Astrocyte (in vitro differentiated cells and primary cell): ENCODE measurements at regions not wholly inside any gene's neighbourhood (a gene's known extent, or its start where the extent isn't known, plus 50 kb on each side); places are given as distances from the start of the nearest gene placed in this dataset.

Source experiments
- DNase-seq: peaks from one replicate; pipeline ENCODE4 v3.0.0-alpha.2; 2010; ENCODE audit warnings: low read depth
- FAIRE-seq: peaks from 2 replicates; lab custom pipeline; 2011; peaks lifted over from hg19 to GRCh38; lab: Jason Lieb, UNC
- H2AFZ ChIP-seq: 2 replicates; pipeline ENCODE4 v1.6.0; 2012; ENCODE audit warnings: low read depth, low read length, inconsistent platforms
- H3K27ac ChIP-seq: 2 replicates; pipeline ENCODE4 v1.5.1; 2011; ENCODE audit warnings: low read depth, low read length, inconsistent platforms
- H3K27me3 ChIP-seq: 2 replicates; pipeline ENCODE4 v1.6.0; 2011; ENCODE audit warnings: low read length, inconsistent platforms; ENCODE audit not compliant: insufficient read depth
- H3K36me3 ChIP-seq: 2 replicates; pipeline ENCODE4 v1.5.1; 2011; ENCODE audit warnings: low read length, inconsistent platforms; ENCODE audit not compliant: insufficient read depth
- H3K4me1 ChIP-seq: 2 replicates; pipeline ENCODE4 v1.5.1; 2011; ENCODE audit warnings: low read length, inconsistent platforms; ENCODE audit not compliant: insufficient read depth
- H3K4me2 ChIP-seq: 2 replicates; pipeline ENCODE4 v1.6.0; 2012; ENCODE audit warnings: low read length, inconsistent platforms
- H3K4me3 ChIP-seq: 2 replicates; pipeline ENCODE4 v1.5.1; 2011; ENCODE audit warnings: low read depth, mild to moderate bottlenecking, low read length, inconsistent platforms; ENCODE audit not compliant: insufficient read depth
- H3K79me2 ChIP-seq: 2 replicates; pipeline ENCODE4 v1.6.0; 2012; ENCODE audit warnings: mild to moderate bottlenecking, low read length, inconsistent platforms; ENCODE audit not compliant: insufficient read depth
- H3K9ac ChIP-seq: 2 replicates; pipeline ENCODE4 v1.6.0; 2012; ENCODE audit warnings: mild to moderate bottlenecking, low read length, inconsistent platforms
- H3K9me3 ChIP-seq: 2 replicates; pipeline ENCODE4 v1.5.1; 2012; ENCODE audit warnings: low read depth, mild to moderate bottlenecking, low read length, inconsistent platforms; ENCODE audit not compliant: insufficient read depth
- H4K20me1 ChIP-seq: 2 replicates; pipeline ENCODE4 v1.6.0; 2012; ENCODE audit warnings: low read length, inconsistent platforms; ENCODE audit not compliant: insufficient read depth
- H3K27ac Mint-ChIP-seq: one replicate; pipeline ENCODE4 v1.8.0; 2021; ENCODE audit warnings: mild to moderate bottlenecking, mixed read lengths; ENCODE audit not compliant: unreplicated experiment
- H3K27me3 Mint-ChIP-seq: one replicate; pipeline ENCODE4 v1.8.0; 2021; ENCODE audit warnings: low read depth, mixed read lengths; ENCODE audit not compliant: unreplicated experiment
- H3K36me3 Mint-ChIP-seq: one replicate; pipeline ENCODE4 v1.8.0; 2021; ENCODE audit warnings: low read depth, mixed read lengths; ENCODE audit not compliant: unreplicated experiment
- H3K4me1 Mint-ChIP-seq: one replicate; pipeline ENCODE4 v1.8.0; 2021; ENCODE audit warnings: low read depth, mixed read lengths; ENCODE audit not compliant: unreplicated experiment
- H3K4me3 Mint-ChIP-seq: one replicate; pipeline ENCODE4 v1.8.0; 2021; ENCODE audit warnings: mild to moderate bottlenecking, moderate library complexity, mixed read lengths; ENCODE audit not compliant: unreplicated experiment
- H3K9me3 Mint-ChIP-seq: one replicate; pipeline ENCODE4 v1.8.0; 2021; ENCODE audit warnings: mild to moderate bottlenecking, mixed read lengths; ENCODE audit not compliant: unreplicated experiment
- CTCF ChIP-seq: IDR thresholded peaks from 2 replicates; pipeline ENCODE4 v1.5.1; 2011; ENCODE audit warnings: low read depth, mild to moderate bottlenecking, inconsistent platforms, low read length, moderate library complexity; ENCODE audit not compliant: insufficient read depth
- EZH2 ChIP-seq: IDR thresholded peaks from 2 replicates; pipeline ENCODE4 v1.6.1; 2012; ENCODE audit warnings: mild to moderate bottlenecking, low read length, inconsistent platforms; ENCODE audit not compliant: insufficient read depth

- TF ChIP-seq CTCF, result no peak
- TF ChIP-seq EZH2, result no peak
- Histone ChIP-seq H3K27ac (no peak overlapping the region), H4K20me1 (no peaks in the 10 kb centered on the region), H3K4me3 (no peak overlapping the region), H3K36me3 (no peaks in the 10 kb centered on the region), H3K27me3 (no peaks in the 10 kb centered on the region), H3K79me2 (no peaks in the 10 kb centered on the region), H3K9ac (no peak overlapping the region), H3K4me1 (no peaks in the 10 kb centered on the region), H2AFZ (no peak overlapping the region), H3K4me2 (no peak overlapping the region), H3K9me3 (no peaks in the 10 kb centered on the region)
- H3K27ac Mint-ChIP-seq, result no peak overlapping the region
- no peaks in the 10 kb centered on the region for H3K9me3 Mint-ChIP-seq
- FAIRE-seq (no peak), DNase-seq (no peak)
- no peaks in the 10 kb centered on the region for H3K36me3 Mint-ChIP-seq
- H3K4me3 Mint-ChIP-seq, result no peak overlapping the region
- no peaks in the 10 kb centered on the region for H3K4me1 Mint-ChIP-seq
- H3K27me3 Mint-ChIP-seq, result no peaks in the 10 kb centered on the region
Measured at GRCh38 chrX:34072906-34073305, 59.2 kb downstream of the FAM47A start.

GRCh38 chrX:34063616-34064015, 68.5 kb downstream of the FAM47A start:
- no peaks in the 10 kb centered on the region for H3K36me3 Mint-ChIP-seq
- no peak for DNase-seq
- Histone ChIP-seq H3K27me3 (no peaks in the 10 kb centered on the region), H3K9ac (no peak overlapping the region), H2AFZ (no peak overlapping the region), H3K4me2 (no peak overlapping the region), H3K9me3 (no peaks in the 10 kb centered on the region), H3K4me3 (no peak overlapping the region), H3K4me1 (no peaks in the 10 kb centered on the region), H3K79me2 (no peaks in the 10 kb centered on the region), H4K20me1 (no peaks in the 10 kb centered on the region), H3K36me3 (no peaks in the 10 kb centered on the region), H3K27ac (no peak overlapping the region)
- no peaks in the 10 kb centered on the region for H3K4me1 Mint-ChIP-seq
- no peaks in the 10 kb centered on the region for H3K27me3 Mint-ChIP-seq
- no peak for TF ChIP-seq EZH2
- H3K27ac Mint-ChIP-seq, result no peak overlapping the region
- no peak overlapping the region for H3K4me3 Mint-ChIP-seq
- no peaks in the 10 kb centered on the region for H3K9me3 Mint-ChIP-seq
- FAIRE-seq, result peak; percentile 93

GRCh38 chrX:34058005-34058404, 74.1 kb downstream of the FAM47A start:
- Histone ChIP-seq H3K9ac (no peak overlapping the region), H4K20me1 (no peaks in the 10 kb centered on the region), H3K79me2 (no peaks in the 10 kb centered on the region), H2AFZ (no peak overlapping the region), H3K27me3 (no peaks in the 10 kb centered on the region), H3K4me2 (no peak overlapping the region), H3K4me3 (no peak overlapping the region), H3K36me3 (no peaks in the 10 kb centered on the region), H3K27ac (no peak overlapping the region), H3K4me1 (no peaks in the 10 kb centered on the region), H3K9me3 (no peaks in the 10 kb centered on the region)
- no peak overlapping the region for H3K4me3 Mint-ChIP-seq
- no peaks in the 10 kb centered on the region for H3K9me3 Mint-ChIP-seq
- TF ChIP-seq CTCF (no peak), EZH2 (no peak)
- H3K4me1 Mint-ChIP-seq, result no peaks in the 10 kb centered on the region
- no peak for DNase-seq
- H3K27me3 Mint-ChIP-seq, result no peaks in the 10 kb centered on the region
- FAIRE-seq, result no peak
- no peak overlapping the region for H3K27ac Mint-ChIP-seq
- H3K36me3 Mint-ChIP-seq, result no peaks in the 10 kb centered on the region
